ENCODE measurements at regions not wholly inside any gene's neighbourhood (a gene's known extent, or its start where the extent isn't known, plus 50 kb on each side); places are given as distances from the start of the nearest gene placed in this dataset.
A peak's percentile ranks its signal among the peaks of the same experiment; 100 is the strongest.

GRCh38 chr4:156594624-156595023, 377.0 kb downstream of the PDGFC start:
- DNase-seq (ENCODE audit: low spot score), result peak; percentile 42

GRCh38 chr4:156593464-156593863, 378.1 kb downstream of the PDGFC start:
- no peak for DNase-seq (ENCODE audit: low spot score)

GRCh38 chr4:156591679-156592078, 379.9 kb downstream of the PDGFC start:
- DNase-seq (ENCODE audit: low spot score), result no peak

- no peak for DNase-seq (ENCODE audit: low spot score)
Measured at GRCh38 chr4:156584100-156584499, 387.5 kb downstream of the PDGFC start.

- no peak for DNase-seq (ENCODE audit: low spot score)
Measured at GRCh38 chr4:156583265-156583664, 388.3 kb downstream of the PDGFC start.

- no peak for DNase-seq (ENCODE audit: low spot score)
Measured at GRCh38 chr4:156581282-156582063, 390.1 kb downstream of the PDGFC start.

GRCh38 chr4:156578713-156579112, 392.9 kb downstream of the PDGFC start:
- no peak for DNase-seq (ENCODE audit: low spot score)

- DNase-seq (ENCODE audit: low spot score), result no peak
Measured at GRCh38 chr4:156578005-156578404, 393.6 kb downstream of the PDGFC start.

GRCh38 chr4:156576946-156577345, 394.7 kb downstream of the PDGFC start:
- DNase-seq (ENCODE audit: low spot score), result no peak

- no peak for DNase-seq (ENCODE audit: low spot score)
Measured at GRCh38 chr4:156575430-156576073, 396.0 kb downstream of the PDGFC start.

GRCh38 chr4:156571146-156571545, 400.5 kb downstream of the PDGFC start:
- no peak for DNase-seq (ENCODE audit: low spot score)

GRCh38 chr4:156569535-156569934, 402.1 kb downstream of the PDGFC start:
- DNase-seq (ENCODE audit: low spot score), result no peak

GRCh38 chr4:156568484-156568883, 403.1 kb downstream of the PDGFC start:
- no peak for DNase-seq (ENCODE audit: low spot score)

- DNase-seq (ENCODE audit: low spot score), result no peak
Measured at GRCh38 chr4:156568041-156568440, 403.6 kb downstream of the PDGFC start.

GRCh38 chr4:156560701-156561100, 410.9 kb downstream of the PDGFC start:
- no peak for DNase-seq (ENCODE audit: low spot score)

- no peak for DNase-seq (ENCODE audit: low spot score)
Measured at GRCh38 chr4:156559346-156559745, 412.3 kb downstream of the PDGFC start.

GRCh38 chr4:156558373-156559025, 413.1 kb downstream of the PDGFC start:
- no peak for DNase-seq (ENCODE audit: low spot score)

- DNase-seq (ENCODE audit: low spot score), result no peak
Measured at GRCh38 chr4:156557920-156558319, 413.7 kb downstream of the PDGFC start.

GRCh38 chr4:156556336-156556735, 415.3 kb downstream of the PDGFC start:
- no peak for DNase-seq (ENCODE audit: low spot score)

GRCh38 chr4:156553659-156554058, 417.9 kb downstream of the PDGFC start:
- DNase-seq (ENCODE audit: low spot score), result no peak

GRCh38 chr4:156547891-156548290, 423.7 kb downstream of the PDGFC start:
- DNase-seq (ENCODE audit: low spot score), result no peak

- peak; percentile 12 for DNase-seq (ENCODE audit: low spot score)
Measured at GRCh38 chr4:156547439-156547838, 424.2 kb downstream of the PDGFC start.

Measured in pons (tissue), 1 donor.